HG03432 (cell line): ENCODE measurements at regions not wholly inside any gene's neighbourhood (a gene's known extent, or its start where the extent isn't known, plus 50 kb on each side); places are given as distances from the start of the nearest gene placed in this dataset.

Experiments
- ATAC-seq: cut with Tn5 transposase; IDR thresholded peaks from one replicate; pipeline ENCODE4 v1.9.1; 2021; ENCODE audit warnings: mild to moderate bottlenecking, moderate library complexity; ENCODE audit not compliant: unreplicated experiment

GRCh38 chr3:76576201-76576600 lies 463.7 kb upstream of the ROBO2 start:
- ATAC-seq = no peak

GRCh38 chr3:76582098-76582497 lies 457.8 kb upstream of the ROBO2 start:
- no peak for ATAC-seq

- no peak for ATAC-seq
These were observed 457.1 kb upstream of the ROBO2 start for GRCh38 chr3:76582632-76583378.

- no peak for ATAC-seq
These were observed 454.0 kb upstream of the ROBO2 start for GRCh38 chr3:76585794-76586392.

- ATAC-seq = no peak
These were observed 453.4 kb upstream of the ROBO2 start for GRCh38 chr3:76586471-76586870.

GRCh38 chr3:76610150-76610549 lies 429.7 kb upstream of the ROBO2 start:
- ATAC-seq = no peak

- ATAC-seq = no peak
These were observed 424.2 kb upstream of the ROBO2 start for GRCh38 chr3:76615719-76616118.

- ATAC-seq = no peak
These were observed 415.7 kb upstream of the ROBO2 start for GRCh38 chr3:76624164-76624563.

GRCh38 chr3:76627236-76627635 lies 412.7 kb upstream of the ROBO2 start:
- no peak for ATAC-seq

- ATAC-seq = no peak
These were observed 408.6 kb upstream of the ROBO2 start for GRCh38 chr3:76631251-76631650.

- no peak for ATAC-seq
These were observed 401.9 kb upstream of the ROBO2 start for GRCh38 chr3:76638006-76638405.

- no peak for ATAC-seq
These were observed 396.1 kb upstream of the ROBO2 start for GRCh38 chr3:76643623-76644304.

GRCh38 chr3:76644305-76644675 lies 395.6 kb upstream of the ROBO2 start:
- ATAC-seq = no peak

- ATAC-seq = no peak
These were observed 394.2 kb upstream of the ROBO2 start for GRCh38 chr3:76645724-76646123.

- no peak for ATAC-seq
These were observed 392.9 kb upstream of the ROBO2 start for GRCh38 chr3:76646921-76647562.

- ATAC-seq = no peak
These were observed 388.1 kb upstream of the ROBO2 start for GRCh38 chr3:76651784-76652183.

GRCh38 chr3:76652524-76652923 lies 387.4 kb upstream of the ROBO2 start:
- no peak for ATAC-seq

GRCh38 chr3:76653640-76654251 lies 386.2 kb upstream of the ROBO2 start:
- no peak for ATAC-seq

- ATAC-seq = no peak
These were observed 383.3 kb upstream of the ROBO2 start for GRCh38 chr3:76656531-76657070.

- no peak for ATAC-seq
These were observed 382.0 kb upstream of the ROBO2 start for GRCh38 chr3:76657909-76658308.
